ENCODE measurements at regions not wholly inside any gene's neighbourhood (a gene's known extent, or its start where the extent isn't known, plus 50 kb on each side); places are given as distances from the start of the nearest gene placed in this dataset.

- DNase-seq (ENCODE audit: low spot score) (no peak), ATAC-seq (ENCODE audit: low read depth) (no peak)
- no peak for TF ChIP-seq CTCF (IDR thresholded peaks at IDR 0.05; ENCODE audit: poor library complexity, severe bottlenecking)
- Histone ChIP-seq H3K27ac (ENCODE audit: poor library complexity, severe bottlenecking) (no peak overlapping the region), H3K4me3 (ENCODE audit: severe bottlenecking) (no peak overlapping the region), H3K27me3 (ENCODE audit: insufficient read depth, poor library complexity, severe bottlenecking) (no peaks in the 10 kb centered on the region), H3K4me1 (ENCODE audit: insufficient read depth, poor library complexity, severe bottlenecking) (no peaks in the 10 kb centered on the region), H3K9me3 (ENCODE audit: severe bottlenecking) (no peaks in the 10 kb centered on the region), H3K36me3 (ENCODE audit: low read depth) (no peaks in the 10 kb centered on the region)
These were observed 202.3 kb downstream of the AKAIN1 start for GRCh38 chr18:4994710-4995109.

GRCh38 chr18:4987452-4988405, 209.3 kb downstream of the AKAIN1 start:
- no peak for ATAC-seq (ENCODE audit: low read depth)
- DNase-seq (ENCODE audit: low spot score), result no peak

GRCh38 chr18:4986677-4987076, 210.4 kb downstream of the AKAIN1 start:
- Histone ChIP-seq H3K27ac (ENCODE audit: poor library complexity, severe bottlenecking) (no peak overlapping the region), H3K36me3 (ENCODE audit: low read depth) (no peaks in the 10 kb centered on the region), H3K4me3 (ENCODE audit: severe bottlenecking) (no peak overlapping the region), H3K9me3 (ENCODE audit: severe bottlenecking) (no peaks in the 10 kb centered on the region), H3K27me3 (ENCODE audit: insufficient read depth, poor library complexity, severe bottlenecking) (no peaks in the 10 kb centered on the region), H3K4me1 (ENCODE audit: insufficient read depth, poor library complexity, severe bottlenecking) (no peaks in the 10 kb centered on the region)
- DNase-seq (ENCODE audit: low spot score) (no peak), ATAC-seq (ENCODE audit: low read depth) (no peak)
- no peak for TF ChIP-seq CTCF (IDR thresholded peaks at IDR 0.05; ENCODE audit: poor library complexity, severe bottlenecking)

More at GRCh38 chr18:4987452-4988405, 209.3 kb downstream of the AKAIN1 start:
- Histone ChIP-seq H3K27ac (ENCODE audit: poor library complexity, severe bottlenecking) (no peak overlapping the region), H3K36me3 (ENCODE audit: low read depth) (no peaks in the 10 kb centered on the region), H3K4me3 (ENCODE audit: severe bottlenecking) (no peak overlapping the region), H3K4me1 (ENCODE audit: insufficient read depth, poor library complexity, severe bottlenecking) (no peaks in the 10 kb centered on the region), H3K27me3 (ENCODE audit: insufficient read depth, poor library complexity, severe bottlenecking) (no peaks in the 10 kb centered on the region), H3K9me3 (ENCODE audit: severe bottlenecking) (no peaks in the 10 kb centered on the region)
- no peak for TF ChIP-seq CTCF (IDR thresholded peaks at IDR 0.05; ENCODE audit: poor library complexity, severe bottlenecking)

- no peaks in the 10 kb centered on the region for H3K9me3 ChIP-seq (ENCODE audit: severe bottlenecking)
- no peaks in the 10 kb centered on the region for H3K36me3 ChIP-seq (ENCODE audit: low read depth)
- no peak for TF ChIP-seq CTCF (IDR thresholded peaks at IDR 0.05; ENCODE audit: poor library complexity, severe bottlenecking)
These were observed 211.0 kb downstream of the AKAIN1 start for GRCh38 chr18:4986066-4986465.

More at GRCh38 chr18:4986066-4986465, 211.0 kb downstream of the AKAIN1 start:
- no peaks in the 10 kb centered on the region for H3K4me1 ChIP-seq (ENCODE audit: insufficient read depth, poor library complexity, severe bottlenecking)
- H3K4me3 ChIP-seq (ENCODE audit: severe bottlenecking), result no peak overlapping the region
- ATAC-seq (ENCODE audit: low read depth) (no peak), DNase-seq (ENCODE audit: low spot score) (no peak)
- H3K27me3 ChIP-seq (ENCODE audit: insufficient read depth, poor library complexity, severe bottlenecking), result no peaks in the 10 kb centered on the region
- H3K27ac ChIP-seq (ENCODE audit: poor library complexity, severe bottlenecking), result no peak overlapping the region

Data from RWPE2 (cell line).